GM10248 (cell line): ENCODE measurements at regions not wholly inside any gene's neighbourhood (a gene's known extent, or its start where the extent isn't known, plus 50 kb on each side); places are given as distances from the start of the nearest gene placed in this dataset.
"Not testable (repeated sequence)": the region's sequence is repeated elsewhere in the genome, so short reads cannot be mapped to it uniquely, and the experiment has no call there.

ENCODE experiments used
- CTCF ChIA-PET: fragments of 300-600 bp; sonication (Branson Sonifier 250); formaldehyde crosslinking; extraction: SDS; loops from one replicate; lab custom pipeline; 2021; ENCODE audit warnings: antibody characterized with exemption; lab: Yijun Ruan, JAX
- POLR2A ChIA-PET: fragments of 350-650 bp; sonication (Branson Sonifier 250); formaldehyde crosslinking; extraction: SDS; loops from one replicate; lab custom pipeline; 2020; ENCODE audit warnings: antibody characterized with exemption; lab: Yijun Ruan, JAX
- DNase-seq: peaks from one replicate; pipeline ENCODE4 v3.0.0; 2012; ENCODE audit errors: extremely low spot score
- CTCF ChIP-seq: IDR thresholded peaks from 2 replicates; pipeline ENCODE4 v1.5.1; 2012; ENCODE audit warnings: mild to moderate bottlenecking, low read depth; ENCODE audit errors: extremely low read depth, missing control alignments, control extremely low read depth

GRCh38 chr2:154568413-154568812 lies 130.1 kb upstream of the KCNJ3 start:
- ChIA-PET CTCF (interaction anchor here (1.0 to 1.3 kb wide), 4 partner anchors 32 to 57 kb away, joined by 3 to 4 read pairs (median 4); no protein-coding TSS in a partner anchor), POLR2A (no interaction called here)
- DNase-seq = no peak
- TF ChIP-seq CTCF = no peak

DNA sequence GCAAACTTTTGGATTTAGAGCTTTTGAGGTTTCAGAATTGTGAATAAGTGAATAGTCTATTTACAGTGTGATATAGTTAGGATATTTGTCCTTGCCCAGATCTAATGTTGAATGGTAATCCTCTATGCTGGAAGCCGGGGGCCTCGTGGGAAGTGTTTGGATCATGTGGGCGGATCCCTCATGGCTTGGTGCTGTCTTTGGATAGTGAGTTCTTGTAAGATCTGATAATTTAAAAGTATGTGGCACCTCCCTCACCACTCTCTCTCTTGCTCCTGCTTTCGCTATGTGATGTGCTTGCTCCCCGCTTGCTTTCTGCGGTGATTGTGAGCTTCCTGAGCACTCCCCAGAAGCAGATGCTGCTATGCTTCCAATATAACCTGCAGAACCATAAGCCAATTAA lies 128.0 kb upstream of the KCNJ3 start:
- ChIA-PET POLR2A (no interaction called here), CTCF (no interaction called here)
- no peak for TF ChIP-seq CTCF

DNA sequence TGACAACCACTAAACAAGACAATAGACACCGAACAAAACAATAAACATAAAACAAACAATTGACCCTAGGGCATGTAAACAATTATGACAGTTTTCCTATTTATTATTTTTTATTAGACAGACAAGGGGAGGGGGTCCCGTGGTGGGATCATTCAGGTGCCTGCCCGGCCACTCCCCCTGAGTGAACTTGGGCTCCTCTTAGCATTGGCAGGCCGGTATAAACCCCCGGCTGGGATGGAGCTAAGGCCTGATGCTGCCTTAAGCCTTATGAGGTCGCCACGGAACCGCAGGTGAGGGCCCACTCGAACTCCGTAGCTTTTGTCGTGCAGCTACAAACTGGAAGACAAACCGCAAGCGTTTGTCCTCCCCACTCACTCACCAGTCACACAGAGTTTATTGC lies 121.8 kb upstream of the KCNJ3 start:
- POLR2A ChIA-PET, CTCF ChIA-PET, DNase-seq: not testable (repeated sequence)

More for the DNA sequence above, 128.0 kb upstream of the KCNJ3 start:
- no peak for DNase-seq

DNA sequence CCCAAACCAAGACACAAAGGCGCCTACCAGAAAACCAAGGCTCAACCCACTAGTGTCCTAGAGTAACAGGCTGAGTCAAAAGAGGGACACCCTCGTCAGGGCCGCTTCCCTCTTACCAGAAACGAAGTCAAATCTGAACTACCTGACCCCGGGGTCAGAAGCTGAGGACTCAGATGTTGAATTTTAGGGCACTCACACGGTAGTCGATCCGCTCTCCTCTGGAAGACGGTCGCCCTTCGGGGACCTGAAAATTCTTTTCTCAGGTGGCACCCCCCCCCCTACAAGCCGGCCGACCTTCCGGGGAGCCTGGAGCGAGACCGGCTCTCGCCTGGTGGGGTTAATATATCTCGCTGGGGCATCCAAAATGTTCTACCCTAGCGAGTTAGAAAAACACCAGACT lies 121.1 kb upstream of the KCNJ3 start:
- no peak for DNase-seq
- TF ChIP-seq CTCF = no peak
- POLR2A ChIA-PET = no interaction called here
- CTCF ChIA-PET = interaction anchor here (0.9 kb wide), 1 partner anchor 23 kb away, joined by 3 read pairs; no protein-coding TSS in a partner anchor

- no peak for DNase-seq
- TF ChIP-seq CTCF = no peak
- CTCF ChIA-PET = no interaction called here
- POLR2A ChIA-PET = no interaction called here
Observed at GRCh38 chr2:154580767-154581166, 117.7 kb upstream of the KCNJ3 start.

- DNase-seq, CTCF ChIA-PET, POLR2A ChIA-PET: not testable (repeated sequence)
Observed at GRCh38 chr2:154582694-154583093, 115.8 kb upstream of the KCNJ3 start.

DNA sequence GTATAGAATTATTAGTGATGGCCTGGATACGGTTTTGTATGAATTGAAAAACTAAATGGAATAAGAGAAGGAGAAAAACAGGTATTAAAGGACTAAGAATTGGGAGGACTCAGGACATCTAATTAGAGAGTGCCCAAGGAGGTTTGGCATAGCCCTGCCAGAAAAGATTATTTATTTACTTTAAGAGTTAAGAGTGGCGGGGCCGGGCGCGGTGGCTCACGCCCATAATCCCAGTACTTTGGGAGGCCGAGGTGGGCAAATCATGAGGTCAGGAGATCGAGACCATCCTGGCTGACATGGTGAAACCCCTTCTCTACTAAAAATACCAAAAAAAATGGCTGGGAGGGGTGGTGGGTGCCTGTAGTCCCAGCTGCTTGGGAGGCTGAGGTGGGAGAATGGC lies 115.2 kb upstream of the KCNJ3 start:
- POLR2A ChIA-PET, CTCF ChIA-PET, DNase-seq: not testable (repeated sequence)

- CTCF ChIA-PET = interaction anchor here (0.9 kb wide), 1 partner anchor 11 kb away, joined by 3 read pairs; no protein-coding TSS in a partner anchor
- no peak for TF ChIP-seq CTCF
- POLR2A ChIA-PET = no interaction called here
- DNase-seq = no peak
Observed at GRCh38 chr2:154587739-154588138, 110.8 kb upstream of the KCNJ3 start.
